ENCODE measurements at regions not wholly inside any gene's neighbourhood (a gene's known extent, or its start where the extent isn't known, plus 50 kb on each side); places are given as distances from the start of the nearest gene placed in this dataset.

GRCh38 chr6:91305755-91306154, 718.9 kb upstream of the MAP3K7 start:
- TF ChIP-seq CHD1 (IDR thresholded peaks at IDR 0.05; ENCODE audit: low read depth, low read length) (no peak), JUND (IDR thresholded peaks at IDR 0.05; ENCODE audit: low read length) (no peak), HDAC6 (IDR thresholded peaks at IDR 0.05; ENCODE audit: low read depth, low read length) (no peak), POLR2AphosphoS5 (IDR thresholded peaks at IDR 0.05; ENCODE audit: low read depth, low read length) (no peak), POLR2A (IDR thresholded peaks at IDR 0.05; ENCODE audit: control extremely low read depth in 1 of 2, low read depth in 2 of 2, low read length in 2 of 2) (no peak)

All from H1 (cell line).